OCI-LY7 (cell line): ENCODE measurements at regions not wholly inside any gene's neighbourhood (a gene's known extent, or its start where the extent isn't known, plus 50 kb on each side); places are given as distances from the start of the nearest gene placed in this dataset.
"Not testable (repeated sequence)": the region's sequence is repeated elsewhere in the genome, so short reads cannot be mapped to it uniquely, and the experiment has no call there.

ENCODE experiments used
- BruUV-seq: library from RNA; stranded (reverse); fragments of 400-500 nt; replicated peaks from 2 replicates; lab custom pipeline; 2021; lab: Mats Ljungman, UMichigan
- CTCF ChIA-PET: fragments of 300-600 bp; sonication (Branson Sonifier 250); formaldehyde crosslinking; loops from one replicate; lab custom pipeline; 2022; ENCODE audit warnings: antibody characterized with exemption; ENCODE audit not compliant: unreplicated experiment; lab: Charles Lee
- POLR2A ChIA-PET: fragments of 300-600 bp; sonication (Branson Sonifier 250); formaldehyde crosslinking; loops from one replicate; lab custom pipeline; 2022; ENCODE audit warnings: antibody characterized with exemption; lab: Charles Lee
- DNase-seq: peaks from one replicate; pipeline ENCODE4 v3.0.0-alpha.2; 2015; ENCODE audit warnings: low spot score
- H2AFZ ChIP-seq: fragments of 200-600 bp; sonication (generic), shearing (Covaris generic); 2 replicates; pipeline ENCODE4 v1.6.1; 2014; ENCODE audit warnings: mild to moderate bottlenecking, antibody characterized with exemption, low read length, moderate library complexity
- H3K27ac ChIP-seq: fragments of 200-600 bp; sonication (generic); 2 replicates; pipeline ENCODE4 v1.5.1; 2014; ENCODE audit warnings: mixed run types, low read depth, mild to moderate bottlenecking, moderate library complexity, low read length, inconsistent platforms; ENCODE audit not compliant: poor library complexity, severe bottlenecking
- H3K36me3 ChIP-seq: fragments of 200-600 bp; sonication (generic); 2 replicates; pipeline ENCODE4 v1.6.1; 2014; ENCODE audit warnings: mild to moderate bottlenecking, antibody characterized with exemption, low read length, moderate library complexity, mixed read lengths; ENCODE audit not compliant: insufficient read depth
- H3K4me1 ChIP-seq: fragments of 200-600 bp; sonication (generic); 2 replicates; pipeline ENCODE4 v1.5.1; 2014; ENCODE audit warnings: mild to moderate bottlenecking, low read length; ENCODE audit not compliant: insufficient read depth, poor library complexity, severe bottlenecking
- H3K4me2 ChIP-seq: fragments of 200-600 bp; sonication (generic); 2 replicates; pipeline ENCODE4 v1.6.1; 2014; ENCODE audit warnings: mild to moderate bottlenecking, low read length
- H3K4me3 ChIP-seq: fragments of 200-600 bp; sonication (generic); 2 replicates; pipeline ENCODE4 v1.5.1; 2014; ENCODE audit warnings: mild to moderate bottlenecking, low read depth, low read length; ENCODE audit not compliant: poor library complexity, severe bottlenecking
- H3K79me2 ChIP-seq: fragments of 200-600 bp; sonication (generic); 2 replicates; pipeline ENCODE4 v1.6.1; 2016; ENCODE audit warnings: low read depth, mild to moderate bottlenecking, low read length, moderate library complexity, mixed read lengths; ENCODE audit not compliant: insufficient read depth
- H3K9me2 ChIP-seq: fragments of 200-600 bp; sonication (generic); 2 replicates; pipeline ENCODE4 v1.6.1; 2016; ENCODE audit warnings: mild to moderate bottlenecking, low read length, mixed read lengths; ENCODE audit not compliant: insufficient read depth
- H3K9me3 ChIP-seq: fragments of 200-600 bp; sonication (generic); 2 replicates; pipeline ENCODE4 v1.6.1; 2014; ENCODE audit warnings: mild to moderate bottlenecking, mixed run types, low read length, mixed read lengths
- H4K20me1 ChIP-seq: fragments of 200-600 bp; sonication (generic); 2 replicates; pipeline ENCODE4 v1.6.1; 2014; ENCODE audit warnings: mild to moderate bottlenecking, antibody characterized with exemption, low read length, moderate library complexity, mixed read lengths; ENCODE audit not compliant: insufficient read depth
- EZH2phosphoT487 ChIP-seq: fragments of 200-600 bp; sonication (generic); IDR thresholded peaks from 2 replicates; pipeline ENCODE4 v1.6.1; 2018; ENCODE audit warnings: low read depth, borderline replicate concordance, mild to moderate bottlenecking, mixed run types, antibody characterized with exemption, low read length, moderate library complexity, mixed read lengths
- intact Hi-C: fragments of 100-400 bp; cut with micrococcal nuclease; formaldehyde crosslinking; loops from one replicate; pipeline ENCODE4 v1.10.0; 2022; ENCODE audit not compliant: unreplicated experiment
- TF ChIP-seq, protein P1 (sequence below): fragments of 200-600 bp; sonication (generic); conservative IDR thresholded peaks from 2 replicates; pipeline ENCODE4 v1.5.1; 2014; ENCODE audit warnings: mild to moderate bottlenecking, antibody characterized with exemption, low read length, moderate library complexity, mixed read lengths

DNA sequence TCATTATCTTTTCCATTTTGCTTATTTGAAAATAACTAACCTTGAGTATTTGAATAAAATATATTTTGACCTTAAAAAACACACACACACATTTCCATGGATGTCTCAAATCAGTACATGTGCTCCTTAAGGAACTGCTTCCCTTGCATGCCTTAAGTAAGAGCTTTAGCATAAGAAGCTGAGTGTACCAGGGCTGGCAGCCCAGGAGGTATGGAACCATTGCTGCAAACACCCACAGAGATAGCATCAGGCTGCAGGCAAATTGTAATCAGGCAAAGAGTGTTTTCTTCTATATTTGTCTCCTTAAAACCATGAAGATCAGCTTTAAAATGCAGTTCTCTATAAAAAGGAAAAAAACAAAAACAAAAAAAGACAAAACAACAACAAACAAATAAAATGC lies 160.6 kb downstream of the PLK2 start:
- Histone ChIP-seq H2AFZ (no peak overlapping the region), H3K4me3 (no peak overlapping the region), H3K9me3 (no peaks in the 10 kb centered on the region), H3K79me2 (no peaks in the 10 kb centered on the region), H3K4me1 (no peaks in the 10 kb centered on the region), H3K4me2 (no peak overlapping the region), H3K36me3 (no peaks in the 10 kb centered on the region), H4K20me1 (no peaks in the 10 kb centered on the region), H3K9me2 (no peaks in the 10 kb centered on the region), H3K27ac (no peak overlapping the region)
- intact Hi-C loops, result no loop called here
- TF ChIP-seq EZH2phosphoT487, result no peak
- TF ChIP-seq, protein P1, sequence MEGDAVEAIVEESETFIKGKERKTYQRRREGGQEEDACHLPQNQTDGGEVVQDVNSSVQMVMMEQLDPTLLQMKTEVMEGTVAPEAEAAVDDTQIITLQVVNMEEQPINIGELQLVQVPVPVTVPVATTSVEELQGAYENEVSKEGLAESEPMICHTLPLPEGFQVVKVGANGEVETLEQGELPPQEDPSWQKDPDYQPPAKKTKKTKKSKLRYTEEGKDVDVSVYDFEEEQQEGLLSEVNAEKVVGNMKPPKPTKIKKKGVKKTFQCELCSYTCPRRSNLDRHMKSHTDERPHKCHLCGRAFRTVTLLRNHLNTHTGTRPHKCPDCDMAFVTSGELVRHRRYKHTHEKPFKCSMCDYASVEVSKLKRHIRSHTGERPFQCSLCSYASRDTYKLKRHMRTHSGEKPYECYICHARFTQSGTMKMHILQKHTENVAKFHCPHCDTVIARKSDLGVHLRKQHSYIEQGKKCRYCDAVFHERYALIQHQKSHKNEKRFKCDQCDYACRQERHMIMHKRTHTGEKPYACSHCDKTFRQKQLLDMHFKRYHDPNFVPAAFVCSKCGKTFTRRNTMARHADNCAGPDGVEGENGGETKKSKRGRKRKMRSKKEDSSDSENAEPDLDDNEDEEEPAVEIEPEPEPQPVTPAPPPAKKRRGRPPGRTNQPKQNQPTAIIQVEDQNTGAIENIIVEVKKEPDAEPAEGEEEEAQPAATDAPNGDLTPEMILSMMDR, result no peak
- ChIA-PET CTCF (no interaction called here), POLR2A (interaction anchor here (0.6 to 0.8 kb wide), 4 partner anchors 18 to 566 kb away, joined by 3 to 4 read pairs (median 4); no protein-coding TSS in a partner anchor)
- BruUV-seq, result no TSS peak
- no peak for DNase-seq

DNA sequence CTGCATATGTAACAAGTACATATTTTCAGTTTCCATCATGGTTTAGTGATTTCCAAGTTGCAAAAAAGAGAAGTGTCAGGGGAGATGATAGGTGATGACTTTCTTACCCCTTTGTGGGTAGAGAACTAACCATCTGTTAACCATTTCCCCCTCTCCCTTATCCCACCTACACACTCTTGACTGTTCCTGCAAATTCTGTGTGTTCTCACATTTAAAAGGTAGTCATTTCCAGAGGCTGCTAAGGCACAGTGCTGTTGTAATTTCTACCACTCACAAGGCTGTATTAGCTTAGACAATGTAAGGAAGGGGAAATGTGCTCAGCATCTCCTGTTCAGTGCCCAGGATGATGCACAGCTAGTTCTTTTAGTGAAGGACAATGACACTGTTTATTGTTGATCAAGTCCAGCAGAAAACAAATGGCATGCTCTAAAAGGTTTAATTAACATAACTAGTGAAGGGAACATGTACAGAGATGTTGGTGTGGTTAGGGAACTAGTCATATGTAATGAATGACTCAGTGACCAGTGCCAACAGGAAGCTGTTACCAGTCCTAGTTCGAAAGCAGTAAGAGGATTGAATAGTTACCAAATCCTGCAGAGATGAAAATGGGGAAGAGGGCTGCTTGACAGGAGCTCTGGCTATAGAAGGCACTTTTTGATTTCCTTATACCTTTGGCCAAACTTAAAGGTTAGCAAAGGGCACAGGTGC lies 165.1 kb downstream of the PLK2 start:
- ChIA-PET CTCF (no interaction called here), POLR2A (no interaction called here)
- no peak for DNase-seq
- Histone ChIP-seq H3K9me3 (no peaks in the 10 kb centered on the region), H3K9me2 (no peaks in the 10 kb centered on the region), H3K27ac (no peak overlapping the region), H3K36me3 (no peaks in the 10 kb centered on the region), H3K4me1 (no peaks in the 10 kb centered on the region), H2AFZ (no peak overlapping the region), H3K79me2 (no peaks in the 10 kb centered on the region), H4K20me1 (no peaks in the 10 kb centered on the region), H3K4me2 (no peak overlapping the region), H3K4me3 (no peak overlapping the region)
- TF ChIP-seq, protein P1, result no peak
- TF ChIP-seq EZH2phosphoT487, result no peak
- intact Hi-C loops, result no loop called here
- no TSS peak for BruUV-seq

DNA sequence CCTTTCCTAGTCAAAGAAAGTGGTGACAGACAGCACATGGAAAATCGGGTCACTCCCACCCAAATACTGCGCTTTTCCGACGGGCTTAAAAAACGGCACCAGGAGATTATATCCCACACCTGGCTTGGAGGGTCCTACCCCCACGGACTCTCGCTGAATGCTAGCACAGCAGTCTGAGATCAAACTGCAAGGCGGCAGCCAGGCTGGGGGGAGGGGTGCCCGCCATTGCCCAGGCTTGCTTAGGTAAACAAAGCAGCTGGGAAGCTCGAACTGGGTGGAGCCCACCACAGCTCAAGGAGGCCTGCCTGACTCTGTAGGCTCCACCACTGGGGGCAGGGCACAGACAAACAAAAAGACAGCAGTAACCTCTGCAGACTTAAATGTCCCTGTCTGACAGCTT lies 171.6 kb downstream of the PLK2 start:
- H3K9me3 ChIP-seq, intact Hi-C loops, H3K36me3 ChIP-seq, CTCF ChIA-PET, H3K79me2 ChIP-seq, H4K20me1 ChIP-seq, H3K9me2 ChIP-seq, H3K27ac ChIP-seq, H2AFZ ChIP-seq, H3K4me2 ChIP-seq, H3K4me1 ChIP-seq, BruUV-seq, H3K4me3 ChIP-seq, POLR2A ChIA-PET, DNase-seq: not testable (repeated sequence)
